GM21576 (cell line): ENCODE measurements at regions not wholly inside any gene's neighbourhood (a gene's known extent, or its start where the extent isn't known, plus 50 kb on each side); places are given as distances from the start of the nearest gene placed in this dataset.
"Not testable (repeated sequence)": the region's sequence is repeated elsewhere in the genome, so short reads cannot be mapped to it uniquely, and the experiment has no call there.

Experiments
- ATAC-seq: cut with Tn5 transposase; IDR thresholded peaks from one replicate; pipeline ENCODE4 v1.9.1; 2021; ENCODE audit warnings: mild to moderate bottlenecking, moderate library complexity; ENCODE audit not compliant: unreplicated experiment

GRCh38 chr2:19207452-19207851, 151.0 kb downstream of the OSR1 start:
- ATAC-seq, result no peak

- no peak for ATAC-seq
Observed at GRCh38 chr2:19205983-19206533, 152.4 kb downstream of the OSR1 start.

- no peak for ATAC-seq
Observed at GRCh38 chr2:19203866-19204265, 154.6 kb downstream of the OSR1 start.

- ATAC-seq, result no peak
Observed at GRCh38 chr2:19201911-19202462, 156.4 kb downstream of the OSR1 start.

GRCh38 chr2:19198381-19198780, 160.0 kb downstream of the OSR1 start:
- no peak for ATAC-seq

- no peak for ATAC-seq
Observed at GRCh38 chr2:19195661-19196060, 162.8 kb downstream of the OSR1 start.

GRCh38 chr2:19189391-19189790, 169.0 kb downstream of the OSR1 start:
- ATAC-seq, result no peak

GRCh38 chr2:19187323-19188020, 171.0 kb downstream of the OSR1 start:
- ATAC-seq, result no peak

GRCh38 chr2:19185086-19185485, 173.3 kb downstream of the OSR1 start:
- ATAC-seq, result no peak

- ATAC-seq, result no peak
Observed at GRCh38 chr2:19178175-19178574, 180.2 kb downstream of the OSR1 start.

GRCh38 chr2:19176977-19177376, 181.4 kb downstream of the OSR1 start:
- no peak for ATAC-seq

GRCh38 chr2:19176172-19176852, 182.1 kb downstream of the OSR1 start:
- ATAC-seq, result no peak

- ATAC-seq, result no peak
Observed at GRCh38 chr2:19174176-19174575, 184.2 kb downstream of the OSR1 start.

GRCh38 chr2:19171409-19171808, 187.0 kb downstream of the OSR1 start:
- ATAC-seq, result no peak

- ATAC-seq, result no peak
Observed at GRCh38 chr2:19169134-19169768, 189.2 kb downstream of the OSR1 start.

- not testable (repeated sequence) for ATAC-seq
Observed at GRCh38 chr2:19164099-19164498, 194.3 kb downstream of the OSR1 start.

- no peak for ATAC-seq
Observed at GRCh38 chr2:19158896-19159295, 199.5 kb downstream of the OSR1 start.

- no peak for ATAC-seq
Observed at GRCh38 chr2:19158211-19158610, 200.2 kb downstream of the OSR1 start.

GRCh38 chr2:19156646-19157045, 201.8 kb downstream of the OSR1 start:
- no peak for ATAC-seq

- no peak for ATAC-seq
Observed at GRCh38 chr2:19150726-19151125, 207.7 kb downstream of the OSR1 start.

- no peak for ATAC-seq
Observed at GRCh38 chr2:19146867-19147266, 211.6 kb downstream of the OSR1 start.
